ENCODE measurements at regions not wholly inside any gene's neighbourhood (a gene's known extent, or its start where the extent isn't known, plus 50 kb on each side); places are given as distances from the start of the nearest gene placed in this dataset.

- H3K36me3 ChIP-seq (ENCODE audit: control insufficient read depth in 2 of 2, extremely low read depth in 1 of 2, insufficient read depth in 1 of 2, low read length in 1 of 2): no peaks in the 10 kb centered on the region
- WGBS (ENCODE audit: insufficient coverage): 61% methylated on average over 2 of the region's 5 CpGs
- no peak overlapping the region for H3K4me3 ChIP-seq (ENCODE audit: control insufficient read depth in 1 of 2, extremely low read depth in 1 of 2, low read length in 1 of 2)
- Mint-ChIP-seq H3K4me3 (no peak overlapping the region), H3K36me3 (no peaks in the 10 kb centered on the region), H3K27ac (no peak overlapping the region), H3K9me3 (no peaks in the 10 kb centered on the region), H3K4me1 (no peaks in the 10 kb centered on the region), H3K27me3 (peaks cover 4 to 13% of the 10 kb centered on the region in 2 donors)
- POLR2A ChIA-PET: no interaction called here
- ATAC-seq (replicated peaks in 1 of 4) (no peak), DNase-seq (no peak)
- no peak overlapping the region for H3K27ac ChIP-seq (ENCODE audit: low read length)
- CTCF ChIA-PET: no interaction called here
- no peaks in the 10 kb centered on the region for H3K9me3 ChIP-seq
- peaks cover 0 to 17% of the 10 kb centered on the region in 2 experiments for H3K27me3 ChIP-seq (replicated peaks in 1 of 2; ENCODE audit: control insufficient read depth in 2 of 2, extremely low read depth in 1 of 2, insufficient read depth in 2 of 2, low read length in 1 of 2)
- H3K4me1 ChIP-seq (ENCODE audit: control insufficient read depth in 1 of 2, extremely low read depth in 1 of 2, insufficient read depth in 2 of 2, low read length in 2 of 2): no peaks in the 10 kb centered on the region
These were observed 50.9 kb upstream of the ZNF354B start for GRCh38 chr5:178808886-178809285.

- H3K4me1 ChIP-seq (ENCODE audit: control insufficient read depth in 1 of 2, extremely low read depth in 1 of 2, insufficient read depth in 2 of 2, low read length in 2 of 2): no peaks in the 10 kb centered on the region
- Mint-ChIP-seq H3K36me3 (no peaks in the 10 kb centered on the region), H3K27ac (no peak overlapping the region), H3K9me3 (peaks cover 0 to 7% (median 6%) of the 10 kb centered on the region in 3 donors), H3K4me1 (peaks cover 0 to 1% (median 0%) of the 10 kb centered on the region in 3 donors), H3K4me3 (no peak overlapping the region), H3K27me3 (peaks cover 10 to 21% of the 10 kb centered on the region in 2 donors)
- no peak overlapping the region for H3K27ac ChIP-seq (ENCODE audit: low read length)
- ChIA-PET CTCF (no interaction called here), POLR2A (no interaction called here)
- H3K4me3 ChIP-seq (ENCODE audit: control insufficient read depth in 1 of 2, extremely low read depth in 1 of 2, low read length in 1 of 2): no peak overlapping the region
- no peaks in the 10 kb centered on the region for H3K36me3 ChIP-seq (ENCODE audit: control insufficient read depth in 2 of 2, extremely low read depth in 1 of 2, insufficient read depth in 1 of 2, low read length in 1 of 2)
- H3K9me3 ChIP-seq: no peaks in the 10 kb centered on the region
- peaks cover 0 to 32% of the 10 kb centered on the region in 2 experiments for H3K27me3 ChIP-seq (replicated peaks in 1 of 2; ENCODE audit: control insufficient read depth in 2 of 2, extremely low read depth in 1 of 2, insufficient read depth in 2 of 2, low read length in 1 of 2)
- no CpG with 5 or more reads among the region's 5 CpGs for WGBS (ENCODE audit: insufficient coverage)
- ATAC-seq (replicated peaks in 1 of 4) (no peak), DNase-seq (no peak)
These were observed 58.7 kb upstream of the ZNF354B start for GRCh38 chr5:178801021-178801420.

- ATAC-seq (replicated peaks in 1 of 4) (no peak), DNase-seq (no peak)
- no peak overlapping the region for H3K27ac ChIP-seq (ENCODE audit: low read length)
- peaks cover 0 to 32% of the 10 kb centered on the region in 2 experiments for H3K27me3 ChIP-seq (replicated peaks in 1 of 2; ENCODE audit: control insufficient read depth in 2 of 2, extremely low read depth in 1 of 2, insufficient read depth in 2 of 2, low read length in 1 of 2)
- H3K9me3 ChIP-seq: no peaks in the 10 kb centered on the region
- Mint-ChIP-seq H3K4me3 (no peak overlapping the region), H3K36me3 (no peaks in the 10 kb centered on the region), H3K27me3 (peaks cover 10 to 13% of the 10 kb centered on the region in 2 donors), H3K4me1 (peaks cover 0 to 1% (median 0%) of the 10 kb centered on the region in 3 donors), H3K27ac (no peak overlapping the region), H3K9me3 (peaks cover 0 to 7% (median 6%) of the 10 kb centered on the region in 3 donors)
- H3K4me1 ChIP-seq (ENCODE audit: control insufficient read depth in 1 of 2, extremely low read depth in 1 of 2, insufficient read depth in 2 of 2, low read length in 2 of 2): no peaks in the 10 kb centered on the region
- CTCF ChIA-PET: no interaction called here
- no peaks in the 10 kb centered on the region for H3K36me3 ChIP-seq (ENCODE audit: control insufficient read depth in 2 of 2, extremely low read depth in 1 of 2, insufficient read depth in 1 of 2, low read length in 1 of 2)
- POLR2A ChIA-PET: no interaction called here
- H3K4me3 ChIP-seq (ENCODE audit: control insufficient read depth in 1 of 2, extremely low read depth in 1 of 2, low read length in 1 of 2): no peak overlapping the region
- WGBS (ENCODE audit: insufficient coverage): 90% methylated on average over 17 of the region's 19 CpGs
These were observed 62.0 kb upstream of the ZNF354B start for GRCh38 chr5:178797546-178798440.

- CTCF ChIA-PET: no interaction called here
- Mint-ChIP-seq H3K9me3 (peaks cover 0 to 7% (median 6%) of the 10 kb centered on the region in 3 donors), H3K27ac (no peak overlapping the region), H3K27me3 (peaks cover 10 to 13% of the 10 kb centered on the region in 2 donors), H3K4me1 (peaks cover 0 to 1% (median 0%) of the 10 kb centered on the region in 3 donors), H3K4me3 (no peak overlapping the region), H3K36me3 (no peaks in the 10 kb centered on the region)
- WGBS (ENCODE audit: insufficient coverage): 49% methylated on average over 12 of the region's 12 CpGs
- H3K27me3 ChIP-seq (replicated peaks in 1 of 2; ENCODE audit: control insufficient read depth in 2 of 2, extremely low read depth in 1 of 2, insufficient read depth in 2 of 2, low read length in 1 of 2): peaks cover 0 to 32% of the 10 kb centered on the region in 2 experiments
- POLR2A ChIA-PET: no interaction called here
- no peaks in the 10 kb centered on the region for H3K9me3 ChIP-seq
- peak in 7 of 35 experiments; percentile 3 to 57 (median 5) for DNase-seq
- H3K4me1 ChIP-seq (ENCODE audit: control insufficient read depth in 1 of 2, extremely low read depth in 1 of 2, insufficient read depth in 2 of 2, low read length in 2 of 2): no peaks in the 10 kb centered on the region
- no peak overlapping the region for H3K27ac ChIP-seq (ENCODE audit: low read length)
- peak in 1 of 4 experiments; percentile 52 for ATAC-seq (replicated peaks in 1 of 4)
- no peak overlapping the region for H3K4me3 ChIP-seq (ENCODE audit: control insufficient read depth in 1 of 2, extremely low read depth in 1 of 2, low read length in 1 of 2)
- H3K36me3 ChIP-seq (ENCODE audit: control insufficient read depth in 2 of 2, extremely low read depth in 1 of 2, insufficient read depth in 1 of 2, low read length in 1 of 2): no peaks in the 10 kb centered on the region
These were observed 62.6 kb upstream of the ZNF354B start for GRCh38 chr5:178797101-178797521.

- WGBS (ENCODE audit: insufficient coverage): 85% methylated on average over 10 of the region's 17 CpGs
These were observed 63.4 kb upstream of the ZNF354B start for GRCh38 chr5:178796165-178796945.

GRCh38 chr5:178794433-178794832 is 64.0 kb upstream of the ZNF354A start:
- 89% methylated on average over 16 of the region's 16 CpGs for WGBS (ENCODE audit: insufficient coverage)
- Mint-ChIP-seq H3K4me3 (no peak overlapping the region), H3K27ac (no peak overlapping the region), H3K9me3 (no peaks in the 10 kb centered on the region), H3K36me3 (no peaks in the 10 kb centered on the region), H3K4me1 (peaks cover 0 to 1% (median 0%) of the 10 kb centered on the region in 3 donors), H3K27me3 (peaks cover 6% of the 10 kb centered on the region in 2 donors)
- Histone ChIP-seq H3K4me3 (ENCODE audit: control insufficient read depth in 1 of 2, extremely low read depth in 1 of 2, low read length in 1 of 2) (no peak overlapping the region), H3K9me3 (no peaks in the 10 kb centered on the region), H3K4me1 (ENCODE audit: control insufficient read depth in 1 of 2, extremely low read depth in 1 of 2, insufficient read depth in 2 of 2, low read length in 2 of 2) (no peaks in the 10 kb centered on the region), H3K27ac (ENCODE audit: low read length) (no peak overlapping the region), H3K27me3 (replicated peaks in 1 of 2; ENCODE audit: control insufficient read depth in 2 of 2, extremely low read depth in 1 of 2, insufficient read depth in 2 of 2, low read length in 1 of 2) (peaks cover 0 to 33% of the 10 kb centered on the region in 2 experiments), H3K36me3 (ENCODE audit: control insufficient read depth in 2 of 2, extremely low read depth in 1 of 2, insufficient read depth in 1 of 2, low read length in 1 of 2) (no peaks in the 10 kb centered on the region)
- ATAC-seq (replicated peaks in 1 of 4) (no peak), DNase-seq (no peak)
- ChIA-PET POLR2A (no interaction called here), CTCF (no interaction called here)

More at GRCh38 chr5:178796165-178796945, 63.4 kb upstream of the ZNF354B start:
- Mint-ChIP-seq H3K36me3 (no peaks in the 10 kb centered on the region), H3K4me3 (no peak overlapping the region), H3K27me3 (peaks cover 4 to 8% of the 10 kb centered on the region in 2 donors), H3K9me3 (peaks cover 0 to 2% (median under 1%) of the 10 kb centered on the region in 3 donors), H3K4me1 (peaks cover 0 to 1% (median 0%) of the 10 kb centered on the region in 3 donors), H3K27ac (no peak overlapping the region)
- ChIA-PET POLR2A (no interaction called here), CTCF (no interaction called here)
- no peak for DNase-seq
- no peaks in the 10 kb centered on the region for H3K9me3 ChIP-seq
- no peak for ATAC-seq (replicated peaks in 1 of 4)
- no peaks in the 10 kb centered on the region for H3K36me3 ChIP-seq (ENCODE audit: control insufficient read depth in 2 of 2, extremely low read depth in 1 of 2, insufficient read depth in 1 of 2, low read length in 1 of 2)
- H3K4me3 ChIP-seq (ENCODE audit: control insufficient read depth in 1 of 2, extremely low read depth in 1 of 2, low read length in 1 of 2): no peak overlapping the region
- H3K4me1 ChIP-seq (ENCODE audit: control insufficient read depth in 1 of 2, extremely low read depth in 1 of 2, insufficient read depth in 2 of 2, low read length in 2 of 2): no peaks in the 10 kb centered on the region
- peaks cover 0 to 32% of the 10 kb centered on the region in 2 experiments for H3K27me3 ChIP-seq (replicated peaks in 1 of 2; ENCODE audit: control insufficient read depth in 2 of 2, extremely low read depth in 1 of 2, insufficient read depth in 2 of 2, low read length in 1 of 2)
- H3K27ac ChIP-seq (ENCODE audit: low read length): no peak overlapping the region
